Mammary epithelial cell (primary cell): ENCODE measurements at regions not wholly inside any gene's neighbourhood (a gene's known extent, or its start where the extent isn't known, plus 50 kb on each side); places are given as distances from the start of the nearest gene placed in this dataset.
A peak's percentile ranks its signal among the peaks of the same experiment; 100 is the strongest.
"Not testable (repeated sequence)": the region's sequence is repeated elsewhere in the genome, so short reads cannot be mapped to it uniquely, and the experiment has no call there.

Experiments used
- EZH2 ChIP-seq: IDR thresholded peaks from 2 replicates; pipeline ENCODE4 v1.6.1; 2012; ENCODE audit warnings: low read length, inconsistent platforms, borderline replicate concordance
- TF ChIP-seq, protein P1 (sequence below), 2 donors: IDR thresholded peaks in 1 of 2; conservative IDR thresholded peaks in 1 of 2; 2 replicates each; pipeline ENCODE4 v1.5.1; 2011 to 2012; ENCODE audit warnings: inconsistent platforms in 2 of 2, low read length in 2 of 2, mild to moderate bottlenecking in 2 of 2, control low read depth in 1 of 2, low read depth in 1 of 2; ENCODE audit not compliant: insufficient read depth in 1 of 2; ENCODE audit errors: extremely low read depth in 1 of 2

DNA sequence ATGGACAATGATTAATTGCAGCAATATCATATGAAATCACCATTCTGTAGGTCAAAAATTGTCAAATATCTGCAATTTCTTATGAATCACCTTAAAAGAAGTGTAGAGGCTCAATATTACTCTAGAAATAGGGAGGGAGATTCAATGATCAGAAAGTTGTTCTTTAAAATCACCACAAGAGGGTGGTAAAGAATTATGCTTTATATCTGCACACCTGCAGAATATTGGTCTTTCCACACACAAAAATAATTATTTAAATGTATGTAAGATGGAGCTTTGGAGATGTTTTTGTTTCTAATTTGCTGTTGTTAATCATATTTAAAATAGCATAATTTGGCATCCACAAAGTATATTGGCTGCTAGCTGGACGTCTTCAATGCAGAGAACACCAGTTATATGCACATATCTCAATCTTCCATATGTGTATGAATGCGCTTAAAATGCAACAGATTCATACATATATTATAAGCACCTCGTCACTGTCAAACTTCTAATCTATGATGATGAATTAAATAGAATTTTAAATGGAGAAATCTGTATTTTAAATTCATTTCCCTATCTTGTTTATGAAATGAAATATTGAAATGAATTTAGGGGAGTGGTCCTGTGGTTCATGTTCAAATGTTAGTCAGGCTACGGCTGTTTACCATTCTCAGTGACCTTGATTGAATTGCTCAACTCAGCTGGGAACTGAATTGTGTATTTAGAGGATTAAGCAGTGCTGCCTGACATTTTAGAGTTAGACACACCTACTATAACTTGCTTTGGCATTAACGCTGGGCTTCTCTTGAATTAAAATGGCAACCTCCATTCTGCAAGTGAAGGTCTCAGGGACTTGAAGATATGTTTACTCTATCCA, 405.1 kb upstream of the FRG2C start:
- TF ChIP-seq EZH2 = not testable (repeated sequence)
- TF ChIP-seq, protein P1, sequence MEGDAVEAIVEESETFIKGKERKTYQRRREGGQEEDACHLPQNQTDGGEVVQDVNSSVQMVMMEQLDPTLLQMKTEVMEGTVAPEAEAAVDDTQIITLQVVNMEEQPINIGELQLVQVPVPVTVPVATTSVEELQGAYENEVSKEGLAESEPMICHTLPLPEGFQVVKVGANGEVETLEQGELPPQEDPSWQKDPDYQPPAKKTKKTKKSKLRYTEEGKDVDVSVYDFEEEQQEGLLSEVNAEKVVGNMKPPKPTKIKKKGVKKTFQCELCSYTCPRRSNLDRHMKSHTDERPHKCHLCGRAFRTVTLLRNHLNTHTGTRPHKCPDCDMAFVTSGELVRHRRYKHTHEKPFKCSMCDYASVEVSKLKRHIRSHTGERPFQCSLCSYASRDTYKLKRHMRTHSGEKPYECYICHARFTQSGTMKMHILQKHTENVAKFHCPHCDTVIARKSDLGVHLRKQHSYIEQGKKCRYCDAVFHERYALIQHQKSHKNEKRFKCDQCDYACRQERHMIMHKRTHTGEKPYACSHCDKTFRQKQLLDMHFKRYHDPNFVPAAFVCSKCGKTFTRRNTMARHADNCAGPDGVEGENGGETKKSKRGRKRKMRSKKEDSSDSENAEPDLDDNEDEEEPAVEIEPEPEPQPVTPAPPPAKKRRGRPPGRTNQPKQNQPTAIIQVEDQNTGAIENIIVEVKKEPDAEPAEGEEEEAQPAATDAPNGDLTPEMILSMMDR (conservative IDR thresholded peaks at IDR 0.05 in 1 of 2, IDR thresholded peaks at IDR 0.05 in 1 of 2; ENCODE audit: extremely low read depth in 1 of 2, insufficient read depth in 1 of 2, low read depth in 1 of 2, low read length in 2 of 2) = peak; percentile 29 to 35
